A549 (cell line): ENCODE measurements at regions not wholly inside any gene's neighbourhood (a gene's known extent, or its start where the extent isn't known, plus 50 kb on each side); places are given as distances from the start of the nearest gene placed in this dataset.

Experiments used
- ATAC-seq, 2 experiments: fragments of 200-7000 bp in 1 of 2; fragments of >200 bp in 1 of 2; cut with Nextera tagmentation in 1 of 2; cut with Tn5 transposase in 1 of 2; 3 replicates each; pipeline versions ENCODE4 v1.8.0 to v1.9.1; 2018 to 2020; ENCODE audit warnings: mild to moderate bottlenecking in 1 of 2, moderate library complexity in 1 of 2
- CTCF ChIA-PET: fragments of 300-600 bp; sonication (Branson Sonifier 250); formaldehyde crosslinking; extraction: SDS; loops from one replicate; lab custom pipeline; 2021; ENCODE audit warnings: antibody characterized with exemption, inconsistent platforms; lab: Yijun Ruan, JAX
- POLR2A ChIA-PET: fragments of 350-600 bp; formaldehyde crosslinking; extraction: SDS; loops from one replicate; lab custom pipeline; 2021; ENCODE audit warnings: antibody characterized with exemption, inconsistent platforms; lab: Yijun Ruan, JAX
- DNase-seq, 2 experiments: peaks; one replicate each; pipeline versions ENCODE4 v3.0.0 to v3.0.0-alpha.2; 2011 to 2016; ENCODE audit warnings: low read depth in 1 of 2, low spot score in 1 of 2
- FAIRE-seq: peaks from 2 replicates; lab custom pipeline; 2011; peaks lifted over from hg19 to GRCh38; lab: Jason Lieb, UNC
- H3K27ac ChIP-seq, 2 experiments: fragments of >200 bp; sonication (Bioruptor Twin); formaldehyde crosslinking; 3 replicates each; pipeline ENCODE4 v1.5.1; 2016 to 2017
- H3K4me1 ChIP-seq: fragments of >200 bp; sonication (Bioruptor Twin); formaldehyde crosslinking; 3 replicates; pipeline ENCODE4 v1.6.1; 2016
- H3K4me2 ChIP-seq: fragments of >200 bp; sonication (Bioruptor Twin); formaldehyde crosslinking; 3 replicates; pipeline ENCODE4 v1.6.1; 2016
- H3K4me3 ChIP-seq: fragments of >200 bp; sonication (Bioruptor Twin); formaldehyde crosslinking; 3 replicates; pipeline ENCODE4 v1.5.1; 2016
- H3K9me3 ChIP-seq: fragments of >200 bp; sonication (Bioruptor Twin); formaldehyde crosslinking; 3 replicates; pipeline ENCODE4 v1.6.1; 2016
- HOXB13 ChIP-seq: fragments of 250-450 bp; sonication (Bioruptor Pico); IDR thresholded peaks from 2 replicates; pipeline ENCODE4 v1.5.0; 2020; ENCODE audit warnings: low read depth, mild to moderate bottlenecking, moderate library complexity
- MAZ ChIP-seq: fragments of 150-350 bp; IDR thresholded peaks from 2 replicates; pipeline ENCODE4 v1.6.1; 2014; ENCODE audit warnings: antibody characterized with exemption, low read depth, low read length, borderline replicate concordance
- POLR2AphosphoS2 ChIP-seq: conservative IDR thresholded peaks from 2 replicates; pipeline ENCODE4 v1.6.1; 2012; ENCODE audit warnings: low read length, improper control_type of control experiment, inconsistent platforms
- WGBS: methylation state at CpG from one replicate; pipeline ENCODE4 v1.1.6; 2017; ENCODE audit errors: missing lambda C conversion rate; 5-methylcytosine and 5-hydroxymethylcytosine counted together
- small RNA-seq, 6 experiments: library from RNA; depleted of rRNA; stranded (forward); fragments of <200 nt; gene quantifications; one replicate each; pipeline ENCODE3, GENCODE V24; 2012
- TF ChIP-seq, protein P1 (sequence below): fragments of >200 bp; sonication (Bioruptor Twin); formaldehyde crosslinking; IDR thresholded peaks from 3 replicates; pipeline ENCODE4 v1.6.1; 2016
- TF ChIP-seq, protein P2 (sequence below): fragments of 150-350 bp; IDR thresholded peaks from 2 replicates; pipeline ENCODE4 v1.6.1; 2014; ENCODE audit warnings: low read depth, mild to moderate bottlenecking, low read length
- TF ChIP-seq, protein P3 (sequence below): fragments of >200 bp; sonication (Bioruptor Twin); formaldehyde crosslinking; IDR thresholded peaks from 3 replicates; pipeline ENCODE4 v1.5.1; 2016

DNA sequence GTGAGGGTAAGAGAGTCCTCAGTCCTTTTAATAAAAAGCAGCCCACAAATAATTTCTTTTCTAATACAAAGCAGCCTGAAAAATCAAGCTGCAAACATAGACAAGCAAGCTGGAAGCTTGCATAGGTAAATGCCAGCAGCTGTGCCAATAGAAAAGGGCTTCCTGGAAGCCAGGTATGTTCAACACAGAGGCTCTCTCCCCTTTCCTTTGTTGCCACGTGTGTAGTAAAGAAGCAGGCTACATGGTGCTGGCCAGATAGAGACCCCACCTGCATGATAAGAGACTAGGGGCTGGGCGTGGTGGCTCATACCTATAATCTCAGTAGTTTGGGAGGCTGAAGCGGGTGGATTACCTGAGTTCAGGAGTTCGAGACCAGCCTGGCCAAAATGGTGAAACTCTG lies 50.1 kb upstream of the ERRFI1 start:
- CTCF ChIA-PET, result interaction anchor here (1.2 to 2.2 kb wide), 3 partner anchors 15 to 238 kb away, joined by 3 to 9 read pairs (median 5); no protein-coding TSS in a partner anchor
- Histone ChIP-seq H3K27ac (peak overlapping the region; percentile 88 to 90), H3K9me3 (no peaks in the 10 kb centered on the region), H3K4me2 (peak overlapping the region; percentile 60), H3K4me3 (no peak overlapping the region), H3K4me1 (peaks cover 66% of the 10 kb centered on the region)
- DNase-seq (no peak), ATAC-seq (no peak), FAIRE-seq (no peak)
- POLR2A ChIA-PET, result interaction anchor here (1.0 to 1.5 kb wide), 3 partner anchors 13 to 36 kb away, joined by 3 to 5 read pairs (median 3); no protein-coding TSS in a partner anchor
- TF ChIP-seq HOXB13 (CRISPR knock-in tag) (no peak), MAZ (no peak), POLR2AphosphoS2 (no peak)
- TF ChIP-seq, protein P1, sequence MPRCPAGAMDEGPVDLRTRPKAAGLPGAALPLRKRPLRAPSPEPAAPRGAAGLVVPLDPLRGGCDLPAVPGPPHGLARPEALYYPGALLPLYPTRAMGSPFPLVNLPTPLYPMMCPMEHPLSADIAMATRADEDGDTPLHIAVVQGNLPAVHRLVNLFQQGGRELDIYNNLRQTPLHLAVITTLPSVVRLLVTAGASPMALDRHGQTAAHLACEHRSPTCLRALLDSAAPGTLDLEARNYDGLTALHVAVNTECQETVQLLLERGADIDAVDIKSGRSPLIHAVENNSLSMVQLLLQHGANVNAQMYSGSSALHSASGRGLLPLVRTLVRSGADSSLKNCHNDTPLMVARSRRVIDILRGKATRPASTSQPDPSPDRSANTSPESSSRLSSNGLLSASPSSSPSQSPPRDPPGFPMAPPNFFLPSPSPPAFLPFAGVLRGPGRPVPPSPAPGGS, result no peak
- TF ChIP-seq, protein P2, sequence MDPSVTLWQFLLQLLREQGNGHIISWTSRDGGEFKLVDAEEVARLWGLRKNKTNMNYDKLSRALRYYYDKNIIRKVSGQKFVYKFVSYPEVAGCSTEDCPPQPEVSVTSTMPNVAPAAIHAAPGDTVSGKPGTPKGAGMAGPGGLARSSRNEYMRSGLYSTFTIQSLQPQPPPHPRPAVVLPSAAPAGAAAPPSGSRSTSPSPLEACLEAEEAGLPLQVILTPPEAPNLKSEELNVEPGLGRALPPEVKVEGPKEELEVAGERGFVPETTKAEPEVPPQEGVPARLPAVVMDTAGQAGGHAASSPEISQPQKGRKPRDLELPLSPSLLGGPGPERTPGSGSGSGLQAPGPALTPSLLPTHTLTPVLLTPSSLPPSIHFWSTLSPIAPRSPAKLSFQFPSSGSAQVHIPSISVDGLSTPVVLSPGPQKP, result no peak
- TF ChIP-seq, protein P3, sequence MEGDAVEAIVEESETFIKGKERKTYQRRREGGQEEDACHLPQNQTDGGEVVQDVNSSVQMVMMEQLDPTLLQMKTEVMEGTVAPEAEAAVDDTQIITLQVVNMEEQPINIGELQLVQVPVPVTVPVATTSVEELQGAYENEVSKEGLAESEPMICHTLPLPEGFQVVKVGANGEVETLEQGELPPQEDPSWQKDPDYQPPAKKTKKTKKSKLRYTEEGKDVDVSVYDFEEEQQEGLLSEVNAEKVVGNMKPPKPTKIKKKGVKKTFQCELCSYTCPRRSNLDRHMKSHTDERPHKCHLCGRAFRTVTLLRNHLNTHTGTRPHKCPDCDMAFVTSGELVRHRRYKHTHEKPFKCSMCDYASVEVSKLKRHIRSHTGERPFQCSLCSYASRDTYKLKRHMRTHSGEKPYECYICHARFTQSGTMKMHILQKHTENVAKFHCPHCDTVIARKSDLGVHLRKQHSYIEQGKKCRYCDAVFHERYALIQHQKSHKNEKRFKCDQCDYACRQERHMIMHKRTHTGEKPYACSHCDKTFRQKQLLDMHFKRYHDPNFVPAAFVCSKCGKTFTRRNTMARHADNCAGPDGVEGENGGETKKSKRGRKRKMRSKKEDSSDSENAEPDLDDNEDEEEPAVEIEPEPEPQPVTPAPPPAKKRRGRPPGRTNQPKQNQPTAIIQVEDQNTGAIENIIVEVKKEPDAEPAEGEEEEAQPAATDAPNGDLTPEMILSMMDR, result no peak
- 95% methylated on average over 4 of the region's 4 CpGs for WGBS

Small RNAs in the stretch of these regions (small RNA-seq; reads per million reads assigned to genes)
- gene RNU1-7P, result 0 to 5.2 (median 0) reads per million in 6 experiments
